Fibroblast of mammary gland (primary cell): ENCODE measurements at regions not wholly inside any gene's neighbourhood (a gene's known extent, or its start where the extent isn't known, plus 50 kb on each side); places are given as distances from the start of the nearest gene placed in this dataset.

ENCODE experiments used
- DNase-seq: peaks from one replicate; pipeline ENCODE4 v3.0.0-alpha.2; 2010; ENCODE audit warnings: low read depth
- H3K4me3 ChIP-seq: 2 replicates; pipeline ENCODE4 v1.5.1; 2011; ENCODE audit warnings: low read depth, mild to moderate bottlenecking, low read length, moderate library complexity; ENCODE audit not compliant: control insufficient read depth
- CTCF ChIP-seq: conservative IDR thresholded peaks from 2 replicates; pipeline ENCODE4 v1.5.1; 2011; ENCODE audit warnings: low read depth, low read length, inconsistent platforms; ENCODE audit not compliant: control insufficient read depth, insufficient read depth

- no peak overlapping the region for H3K4me3 ChIP-seq
- no peak for TF ChIP-seq CTCF
- no peak for DNase-seq
Observed at GRCh38 chr5:128673000-128673399, 135.0 kb upstream of the FBN2 start.

DNA sequence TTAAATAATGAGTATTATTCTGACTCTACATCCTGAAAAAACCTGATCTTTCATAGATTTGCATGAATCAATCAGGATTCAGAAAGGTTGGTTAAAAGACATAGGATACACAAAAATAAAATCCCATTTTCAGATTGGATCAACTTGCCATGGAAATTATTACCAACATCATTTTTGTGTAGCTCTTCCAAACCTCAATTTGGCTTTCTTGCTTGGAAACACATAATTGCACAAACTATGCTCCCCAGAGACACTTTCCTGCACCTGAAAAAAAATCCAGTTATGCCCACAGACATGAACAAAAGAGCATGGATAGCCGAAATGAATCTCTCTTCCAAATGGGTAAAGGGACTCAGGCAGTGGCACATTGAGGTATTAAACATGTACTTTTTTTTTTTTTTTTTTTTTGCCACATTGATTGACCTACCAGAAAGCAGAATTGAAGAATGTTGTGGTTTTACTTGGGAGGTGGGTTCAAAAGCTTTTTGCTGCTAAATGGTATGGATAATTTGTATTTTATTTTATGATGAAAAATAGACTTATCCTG lies 135.4 kb upstream of the FBN2 start:
- TF ChIP-seq CTCF = no peak
- H3K4me3 ChIP-seq = no peak overlapping the region
- peak; percentile 10 for DNase-seq

- no peak for DNase-seq
- TF ChIP-seq CTCF = no peak
Observed at GRCh38 chr5:128673970-128674369, 135.9 kb upstream of the FBN2 start.

GRCh38 chr5:128674837-128675446 lies 136.9 kb upstream of the FBN2 start:
- peak; percentile 91 for TF ChIP-seq CTCF
- DNase-seq = peak; percentile 63
- H3K4me3 ChIP-seq = no peak overlapping the region

More at GRCh38 chr5:128673970-128674369, 135.9 kb upstream of the FBN2 start:
- no peak overlapping the region for H3K4me3 ChIP-seq

- DNase-seq = no peak
- no peak overlapping the region for H3K4me3 ChIP-seq
- TF ChIP-seq CTCF = no peak
Observed at GRCh38 chr5:128681096-128681495, 143.1 kb upstream of the FBN2 start.

- TF ChIP-seq CTCF = no peak
- DNase-seq = no peak
Observed at GRCh38 chr5:128681764-128682592, 143.9 kb upstream of the FBN2 start.

More at GRCh38 chr5:128681764-128682592, 143.9 kb upstream of the FBN2 start:
- H3K4me3 ChIP-seq = no peak overlapping the region
